Tibial nerve (tissue), 4 donors: ENCODE measurements at regions not wholly inside any gene's neighbourhood (a gene's known extent, or its start where the extent isn't known, plus 50 kb on each side); places are given as distances from the start of the nearest gene placed in this dataset.

Source experiments
- DNase-seq, 2 donors: peaks; one replicate each; pipeline ENCODE4 v3.0.0-alpha.2; 2019; ENCODE audit warnings: low spot score in 2 of 2
- H3K27ac ChIP-seq, 4 donors: fragments of 200-600 bp; sonication (generic) in 3 of 4; one replicate each; pipeline ENCODE4 v1.5.1; 2017 to 2019; ENCODE audit warnings: mild to moderate bottlenecking in 1 of 4
- H3K27me3 ChIP-seq, 2 donors: fragments of 200-600 bp; sonication (generic) in 1 of 2; one replicate each; pipeline versions ENCODE4 v1.5.1 to v1.6.0; 2017 to 2019
- H3K36me3 ChIP-seq, 3 donors: fragments of 200-600 bp; sonication (generic); one replicate each; pipeline ENCODE4 v1.5.1; 2018 to 2019
- H3K4me1 ChIP-seq, 4 donors: fragments of 200-600 bp; sonication (generic) in 3 of 4; one replicate each; pipeline ENCODE4 v1.5.1; 2017 to 2019
- H3K4me3 ChIP-seq, 4 donors: fragments of 200-600 bp; sonication (generic) in 3 of 4; one replicate each; pipeline ENCODE4 v1.5.1; 2017 to 2019; ENCODE audit warnings: mild to moderate bottlenecking in 1 of 4, moderate library complexity in 1 of 4
- H3K9me3 ChIP-seq, 4 donors: fragments of 200-600 bp; sonication (generic) in 3 of 4; one replicate each; pipeline ENCODE4 v1.5.1; 2017 to 2019
- EP300 ChIP-seq, 2 donors: sonication (generic); formaldehyde crosslinking; IDR thresholded peaks; one replicate each; pipeline ENCODE4 v1.6.1; 2017; ENCODE audit warnings: antibody characterized with exemption in 2 of 2, mild to moderate bottlenecking in 1 of 2
- POLR2A ChIP-seq, 2 donors: fragments of 450-650 bp; IDR thresholded peaks; one replicate each; pipeline ENCODE4 v1.6.1; 2017; ENCODE audit warnings: antibody characterized with exemption in 2 of 2, mild to moderate bottlenecking in 2 of 2, moderate library complexity in 2 of 2
- WGBS, 2 donors: methylation state at CpG; one replicate each; pipeline ENCODE4 v1.1.5; 2018; 5-methylcytosine and 5-hydroxymethylcytosine counted together
- TF ChIP-seq, protein P1 (sequence below), 5 experiments: fragments of 200-600 bp in 3 of 5; fragments of 450-650 bp in 2 of 5; sonication (generic) in 3 of 5; IDR thresholded peaks; one replicate each; pipeline ENCODE4 v1.5.1; 2016 to 2019; ENCODE audit warnings: antibody characterized with exemption in 5 of 5, mild to moderate bottlenecking in 3 of 5, moderate library complexity in 2 of 5

DNA sequence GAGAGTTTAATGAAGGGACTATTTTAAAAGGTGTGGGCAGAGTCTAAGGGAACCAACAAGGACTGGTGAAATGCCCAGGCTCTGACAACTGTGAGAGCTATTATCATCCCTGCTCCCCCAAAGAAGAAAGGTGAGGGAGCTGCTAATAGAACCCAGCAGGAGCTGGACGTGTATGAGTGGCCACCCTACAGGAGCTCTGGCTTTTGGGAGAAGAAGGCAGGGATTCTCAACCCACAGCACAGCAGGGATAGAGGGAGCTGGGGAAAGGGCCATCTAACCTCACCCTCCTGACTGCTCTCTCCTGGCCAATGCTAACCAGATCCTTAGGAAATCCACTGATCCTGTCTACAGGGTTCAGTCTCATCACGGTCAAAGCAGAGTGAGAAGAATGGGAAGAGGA, 57.1 kb downstream of the GRIN2B start:
- Histone ChIP-seq H3K9me3 (no peaks in the 10 kb centered on the region), H3K27ac (no peak overlapping the region), H3K4me3 (no peak overlapping the region), H3K4me1 (no peaks in the 10 kb centered on the region), H3K27me3 (no peaks in the 10 kb centered on the region), H3K36me3 (no peaks in the 10 kb centered on the region)
- TF ChIP-seq, protein P1, sequence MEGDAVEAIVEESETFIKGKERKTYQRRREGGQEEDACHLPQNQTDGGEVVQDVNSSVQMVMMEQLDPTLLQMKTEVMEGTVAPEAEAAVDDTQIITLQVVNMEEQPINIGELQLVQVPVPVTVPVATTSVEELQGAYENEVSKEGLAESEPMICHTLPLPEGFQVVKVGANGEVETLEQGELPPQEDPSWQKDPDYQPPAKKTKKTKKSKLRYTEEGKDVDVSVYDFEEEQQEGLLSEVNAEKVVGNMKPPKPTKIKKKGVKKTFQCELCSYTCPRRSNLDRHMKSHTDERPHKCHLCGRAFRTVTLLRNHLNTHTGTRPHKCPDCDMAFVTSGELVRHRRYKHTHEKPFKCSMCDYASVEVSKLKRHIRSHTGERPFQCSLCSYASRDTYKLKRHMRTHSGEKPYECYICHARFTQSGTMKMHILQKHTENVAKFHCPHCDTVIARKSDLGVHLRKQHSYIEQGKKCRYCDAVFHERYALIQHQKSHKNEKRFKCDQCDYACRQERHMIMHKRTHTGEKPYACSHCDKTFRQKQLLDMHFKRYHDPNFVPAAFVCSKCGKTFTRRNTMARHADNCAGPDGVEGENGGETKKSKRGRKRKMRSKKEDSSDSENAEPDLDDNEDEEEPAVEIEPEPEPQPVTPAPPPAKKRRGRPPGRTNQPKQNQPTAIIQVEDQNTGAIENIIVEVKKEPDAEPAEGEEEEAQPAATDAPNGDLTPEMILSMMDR (IDR thresholded peaks at IDR 0.05) = no peak
- TF ChIP-seq POLR2A (IDR thresholded peaks at IDR 0.05) (no peak), EP300 (IDR thresholded peaks at IDR 0.05) (no peak)
- 54 to 75% methylated on average over 2 of the region's 2 CpGs for WGBS, 2 donors
- no peak for DNase-seq

DNA sequence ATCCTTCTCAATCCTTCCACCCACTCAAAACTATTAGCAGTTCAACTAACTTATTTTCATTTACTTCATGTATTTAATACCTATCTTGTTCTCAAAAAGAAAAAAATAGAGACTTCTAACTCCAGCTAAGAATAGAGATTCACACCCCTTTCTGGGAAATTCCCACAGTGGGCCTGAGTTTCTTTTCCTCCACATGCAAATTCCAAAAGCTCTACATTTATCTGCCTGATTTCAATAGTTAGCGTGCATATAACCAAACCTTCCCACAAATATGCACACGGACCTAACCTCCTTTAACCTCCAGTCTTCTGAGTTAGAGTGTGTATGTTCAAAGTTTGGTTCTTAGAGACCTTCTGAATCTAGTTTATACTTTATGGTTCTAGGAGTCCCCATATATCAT, 62.5 kb downstream of the GRIN2B start:
- H3K4me1 ChIP-seq = no peaks in the 10 kb centered on the region
- H3K27ac ChIP-seq = no peak overlapping the region
- no peak overlapping the region for H3K4me3 ChIP-seq
- TF ChIP-seq, protein P1 (IDR thresholded peaks at IDR 0.05) = no peak
- TF ChIP-seq EP300 (IDR thresholded peaks at IDR 0.05) = no peak
- TF ChIP-seq POLR2A (IDR thresholded peaks at IDR 0.05) = no peak
- no peaks in the 10 kb centered on the region for H3K27me3 ChIP-seq
- H3K36me3 ChIP-seq = no peaks in the 10 kb centered on the region
- WGBS, 2 donors = 23 to 28% methylated on average over 2 of the region's 2 CpGs
- no peaks in the 10 kb centered on the region for H3K9me3 ChIP-seq
- DNase-seq = no peak

DNA sequence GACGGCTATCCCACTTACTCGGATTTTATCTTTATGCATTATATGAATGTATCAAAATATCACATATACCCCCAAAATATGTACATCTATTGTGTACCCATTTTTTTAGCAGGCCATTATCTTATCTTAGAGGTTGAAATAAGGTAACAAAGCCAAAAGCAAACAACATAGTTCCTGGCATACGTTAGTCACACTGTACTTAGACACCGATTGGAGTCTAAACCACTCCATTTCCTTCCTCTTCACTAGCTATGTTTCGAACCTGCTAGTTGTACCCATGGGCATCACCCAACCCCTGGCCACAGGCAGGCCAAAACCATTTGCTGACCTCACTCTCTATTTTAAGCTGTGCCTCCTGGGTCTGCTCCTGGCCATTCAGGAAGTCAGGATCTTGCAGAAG, 66.3 kb downstream of the GRIN2B start:
- 78 to 83% methylated on average over 5 of the region's 5 CpGs for WGBS, 2 donors
- Histone ChIP-seq H3K27ac (no peak overlapping the region), H3K4me1 (no peaks in the 10 kb centered on the region), H3K9me3 (no peaks in the 10 kb centered on the region), H3K4me3 (no peak overlapping the region), H3K27me3 (no peaks in the 10 kb centered on the region), H3K36me3 (no peaks in the 10 kb centered on the region)
- TF ChIP-seq EP300 (IDR thresholded peaks at IDR 0.05) (no peak), POLR2A (IDR thresholded peaks at IDR 0.05) (no peak)
- TF ChIP-seq, protein P1 (IDR thresholded peaks at IDR 0.05) = no peak
- DNase-seq = no peak

DNA sequence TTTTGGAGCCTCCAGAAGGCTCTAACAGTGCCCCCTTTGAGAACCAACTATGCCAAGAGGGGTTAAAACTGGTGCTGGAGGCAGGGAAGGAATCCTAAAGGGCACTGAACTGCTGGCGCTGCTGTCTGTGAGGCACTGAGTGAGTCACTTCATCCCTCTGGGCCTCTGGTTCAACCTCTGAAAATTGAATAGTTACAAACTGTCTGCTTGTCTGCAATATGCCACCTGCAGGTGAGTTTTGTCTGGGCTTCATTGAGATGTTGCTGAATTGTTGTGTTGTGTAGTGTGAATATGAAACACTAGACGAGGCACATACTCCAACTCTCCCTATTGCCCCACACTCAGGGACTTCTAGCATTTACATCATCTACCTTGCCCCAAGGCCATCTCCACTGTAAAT, 68.0 kb downstream of the GRIN2B start:
- Histone ChIP-seq H3K27ac (no peak overlapping the region), H3K36me3 (no peaks in the 10 kb centered on the region), H3K9me3 (no peaks in the 10 kb centered on the region), H3K4me3 (no peak overlapping the region), H3K27me3 (no peaks in the 10 kb centered on the region), H3K4me1 (no peaks in the 10 kb centered on the region)
- no peak for DNase-seq
- TF ChIP-seq POLR2A (IDR thresholded peaks at IDR 0.05) (no peak), EP300 (IDR thresholded peaks at IDR 0.05) (no peak)
- TF ChIP-seq, protein P1 (IDR thresholded peaks at IDR 0.05) = no peak
- WGBS, 2 donors = 62 to 71% methylated on average over 2 of the region's 2 CpGs

DNA sequence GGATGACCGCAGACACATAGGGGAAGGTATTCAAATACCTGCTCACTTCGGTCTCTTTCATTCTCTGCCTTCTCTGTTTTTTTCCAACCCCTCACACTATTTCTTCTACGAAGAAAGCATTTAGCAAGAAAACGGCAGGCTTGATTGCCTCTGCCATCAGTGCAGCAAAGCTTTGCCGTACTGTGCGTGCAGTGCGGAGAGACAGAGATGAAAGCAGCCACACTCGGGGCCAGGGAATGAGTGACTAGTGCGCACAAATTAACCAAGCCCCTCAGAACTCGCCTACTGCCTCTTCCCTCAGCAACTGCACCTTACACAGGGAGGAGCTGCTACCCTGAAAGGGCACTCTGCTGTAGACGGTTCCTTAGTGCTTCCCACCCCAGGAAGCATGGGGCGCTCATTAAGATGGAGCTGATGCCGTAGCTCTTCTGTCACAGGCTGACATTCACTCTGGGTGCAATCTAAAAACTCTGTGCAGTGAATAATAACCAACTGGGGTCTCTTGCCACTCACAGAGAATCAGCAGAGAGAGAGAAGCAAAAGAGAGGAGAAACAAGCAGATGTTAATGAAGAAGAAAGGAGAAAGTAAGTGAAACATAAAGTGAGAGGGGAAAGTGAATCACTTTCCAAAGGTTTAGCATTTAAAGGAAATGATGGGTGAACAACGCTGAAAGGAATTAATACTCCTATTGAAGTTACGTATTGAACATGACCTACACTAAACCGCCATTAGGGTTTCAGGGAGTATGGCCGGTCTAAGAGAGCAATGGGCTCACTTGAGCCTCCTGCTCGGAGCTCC, 69.4 kb downstream of the GRIN2B start:
- Histone ChIP-seq H3K36me3 (no peaks in the 10 kb centered on the region), H3K4me3 (no peak overlapping the region), H3K4me1 (no peaks in the 10 kb centered on the region), H3K27ac (no peak overlapping the region), H3K9me3 (no peaks in the 10 kb centered on the region), H3K27me3 (no peaks in the 10 kb centered on the region)
- TF ChIP-seq POLR2A (IDR thresholded peaks at IDR 0.05) (no peak), EP300 (IDR thresholded peaks at IDR 0.05) (no peak)
- TF ChIP-seq, protein P1 (IDR thresholded peaks at IDR 0.05) = no peak
- DNase-seq = no peak
- 87 to 89% methylated on average over 18 of the region's 18 CpGs for WGBS, 2 donors
